Transverse colon (tissue), 4 donors: ENCODE measurements at regions not wholly inside any gene's neighbourhood (a gene's known extent, or its start where the extent isn't known, plus 50 kb on each side); places are given as distances from the start of the nearest gene placed in this dataset.

Experiments used
- DNase-seq: peaks from one replicate; pipeline ENCODE4 v3.0.0-alpha.2; 2019
- H3K27ac ChIP-seq, 4 donors: fragments of 200-600 bp; sonication (generic); 2 replicates each; pipeline ENCODE4 v1.5.1; 2016 to 2018; ENCODE audit warnings: inconsistent platforms in 4 of 4
- H3K27me3 ChIP-seq: fragments of 200-600 bp; sonication (generic); 2 replicates; pipeline ENCODE4 v1.5.1; 2017; ENCODE audit warnings: inconsistent platforms
- H3K36me3 ChIP-seq, 4 donors: fragments of 200-600 bp; sonication (generic); 2 replicates each; pipeline ENCODE4 v1.5.1; 2017 to 2019; ENCODE audit warnings: inconsistent platforms in 4 of 4
- H3K4me1 ChIP-seq, 4 donors: fragments of 200-600 bp; sonication (generic); 2 replicates each; pipeline ENCODE4 v1.5.1; 2017 to 2020; ENCODE audit warnings: inconsistent platforms in 4 of 4
- H3K4me3 ChIP-seq, 4 donors: fragments of 200-600 bp; sonication (generic); 1 replicate in 1 of 4; 2 replicates in 3 of 4; pipeline versions ENCODE4 v1.5.1 to v1.6.1; 2017 to 2019; ENCODE audit warnings: inconsistent platforms in 4 of 4
- H3K9me3 ChIP-seq, 2 donors: fragments of 200-600 bp; sonication (generic); 2 replicates each; pipeline ENCODE4 v1.5.1; 2017 to 2019; ENCODE audit warnings: inconsistent platforms in 2 of 2
- CTCF ChIP-seq, 5 experiments: fragments of 200-600 bp in 3 of 5; fragments of 450-650 bp in 2 of 5; sonication (generic) in 3 of 5; IDR thresholded peaks; 1 replicate in 2 of 5; 2 replicates in 3 of 5; pipeline ENCODE4 v1.5.1; 2016 to 2017; ENCODE audit warnings: antibody characterized with exemption in 5 of 5, inconsistent platforms in 3 of 5, mild to moderate bottlenecking in 2 of 5, moderate library complexity in 1 of 5
- EP300 ChIP-seq: sonication (generic); formaldehyde crosslinking; IDR thresholded peaks from one replicate; pipeline ENCODE4 v1.6.1; 2017; ENCODE audit warnings: antibody characterized with exemption, low read depth
- POLR2A ChIP-seq: fragments of 450-650 bp; IDR thresholded peaks from one replicate; pipeline ENCODE4 v1.6.1; 2016; ENCODE audit warnings: antibody characterized with exemption, mild to moderate bottlenecking, moderate library complexity
- POLR2AphosphoS5 ChIP-seq, 3 donors: sonication (generic); formaldehyde crosslinking; IDR thresholded peaks; one replicate each; pipeline ENCODE4 v1.6.1; 2016; ENCODE audit warnings: antibody characterized with exemption in 3 of 3
- WGBS, 2 donors: methylation state at CpG; one replicate each; pipeline ENCODE4 v1.1.5; 2018; ENCODE audit warnings: low coverage in 1 of 2; 5-methylcytosine and 5-hydroxymethylcytosine counted together
- in situ Hi-C, 4 donors: fragments of 200-750 bp; cut with MboI; loops; one replicate each; pipeline versions ENCODE4 v1.15.0 to v1.15.1; 2017; ENCODE audit warnings: low sequenced_read_pairs in 3 of 4, low pct_ligation_motif_present in 1 of 4, low pct_unique_long_range_greater_than_20kb in 1 of 4
- intact Hi-C: fragments of 100-400 bp; cut with DNase I; formaldehyde crosslinking; loops from one replicate; pipeline ENCODE4 v1.15.1; 2023; ENCODE audit warnings: low total_unique reads

- Histone ChIP-seq H3K36me3 (no peaks in the 10 kb centered on the region), H3K4me1 (no peaks in the 10 kb centered on the region), H3K27ac (no peak overlapping the region), H3K9me3 (no peaks in the 10 kb centered on the region), H3K4me3 (no peak overlapping the region), H3K27me3 (no peaks in the 10 kb centered on the region)
- intact Hi-C loops (no loop called here), in situ Hi-C loops (no loop called here)
- WGBS, 2 donors: 91% methylated on average over 6 to 15 of the region's 15 CpGs
- no peak for DNase-seq
- TF ChIP-seq EP300: no peak
- no peak for TF ChIP-seq POLR2AphosphoS5 (IDR thresholded peaks at IDR 0.05)
- no peak for TF ChIP-seq CTCF (IDR thresholded peaks at IDR 0.05)
- TF ChIP-seq POLR2A: no peak
Observed at GRCh38 chr4:43898836-43899235, 549.8 kb downstream of the KCTD8 start.

GRCh38 chr4:43903456-43903855 is 545.2 kb downstream of the KCTD8 start:
- in situ Hi-C loops (no loop called here), intact Hi-C loops (no loop called here)
- 87% methylated on average over 4 of the region's 4 CpGs; no CpG with 5 or more reads in 1 of the 2 donors for WGBS, 2 donors
- no peaks in the 10 kb centered on the region for H3K36me3 ChIP-seq
- no peak for DNase-seq
- TF ChIP-seq CTCF (IDR thresholded peaks at IDR 0.05): no peak
- TF ChIP-seq EP300: no peak
- no peak for TF ChIP-seq POLR2A
- no peak for TF ChIP-seq POLR2AphosphoS5 (IDR thresholded peaks at IDR 0.05)
- H3K9me3 ChIP-seq: no peaks in the 10 kb centered on the region
- H3K27me3 ChIP-seq: no peaks in the 10 kb centered on the region
- no peak overlapping the region for H3K27ac ChIP-seq
- no peaks in the 10 kb centered on the region for H3K4me1 ChIP-seq
- H3K4me3 ChIP-seq: no peak overlapping the region

GRCh38 chr4:43918377-43918776 is 530.2 kb downstream of the KCTD8 start:
- no peak for DNase-seq
- WGBS, 2 donors: 58 to 69% methylated on average over 3 of the region's 3 CpGs
- Histone ChIP-seq H3K27me3 (no peaks in the 10 kb centered on the region), H3K9me3 (peaks cover 0 to 5% of the 10 kb centered on the region in 2 donors), H3K36me3 (no peaks in the 10 kb centered on the region), H3K27ac (no peak overlapping the region), H3K4me3 (no peak overlapping the region), H3K4me1 (no peaks in the 10 kb centered on the region)
- in situ Hi-C loops (no loop called here), intact Hi-C loops (no loop called here)
- TF ChIP-seq CTCF (IDR thresholded peaks at IDR 0.05) (no peak), POLR2AphosphoS5 (IDR thresholded peaks at IDR 0.05) (no peak), POLR2A (no peak), EP300 (no peak)

- no peak overlapping the region for H3K27ac ChIP-seq
- in situ Hi-C loops: no loop called here
- TF ChIP-seq POLR2AphosphoS5 (IDR thresholded peaks at IDR 0.05) (no peak), EP300 (no peak), CTCF (IDR thresholded peaks at IDR 0.05) (no peak), POLR2A (no peak)
- 68 to 90% methylated on average over 2 of the region's 2 CpGs for WGBS, 2 donors
- no peak for DNase-seq
- no peaks in the 10 kb centered on the region for H3K4me1 ChIP-seq
- intact Hi-C loops: no loop called here
- no peaks in the 10 kb centered on the region for H3K36me3 ChIP-seq
- no peak overlapping the region for H3K4me3 ChIP-seq
- H3K27me3 ChIP-seq: no peaks in the 10 kb centered on the region
- H3K9me3 ChIP-seq: no peaks in the 10 kb centered on the region
Observed at GRCh38 chr4:43932448-43932847, 516.2 kb downstream of the KCTD8 start.
